ENCODE measurements at regions not wholly inside any gene's neighbourhood (a gene's known extent, or its start where the extent isn't known, plus 50 kb on each side); places are given as distances from the start of the nearest gene placed in this dataset.

DNA sequence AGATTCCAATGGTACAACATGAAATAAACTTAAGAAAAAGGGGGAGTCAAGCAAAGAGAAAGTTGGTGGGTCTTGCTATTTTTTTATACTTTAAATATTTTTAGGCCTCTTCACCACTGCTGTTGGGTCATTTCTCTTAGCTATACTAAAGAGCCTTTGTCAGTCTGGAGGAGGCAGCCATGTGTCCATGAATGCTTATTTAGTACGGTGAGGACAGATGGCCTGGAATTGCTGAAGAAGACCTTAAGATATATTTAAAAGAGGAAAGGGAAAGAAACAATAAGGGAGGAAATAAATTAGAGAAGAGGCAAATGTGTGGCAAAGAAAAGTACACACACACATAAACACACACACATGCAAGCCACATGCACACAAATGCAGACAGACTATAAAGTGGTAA, 560.5 kb upstream of the MEF2C start:
- no peaks in the 10 kb centered on the region for H3K9me3 ChIP-seq (ENCODE audit: insufficient read depth, low read length)
- H3K9me2 ChIP-seq (replicated peaks; ENCODE audit: insufficient read depth, low read length): no peaks in the 10 kb centered on the region
- H4K20me1 ChIP-seq (ENCODE audit: low read depth, low read length): no peaks in the 10 kb centered on the region
- no peaks in the 10 kb centered on the region for H3K79me2 ChIP-seq (ENCODE audit: insufficient read depth, low read length)
- no peak overlapping the region for H3K4me2 ChIP-seq (ENCODE audit: low read depth, low read length, poor library complexity, severe bottlenecking)
- H2AFZ ChIP-seq (ENCODE audit: low read depth, low read length, severe bottlenecking): no peak overlapping the region
- no peaks in the 10 kb centered on the region for H3F3A ChIP-seq (ENCODE audit: insufficient read depth)
- no peaks in the 10 kb centered on the region for H3K36me3 ChIP-seq (ENCODE audit: low read length)
- H3K27me3 ChIP-seq (ENCODE audit: low read length): no peaks in the 10 kb centered on the region
- no peak overlapping the region for H3K9ac ChIP-seq (ENCODE audit: low read length)
- H3K27ac ChIP-seq (ENCODE audit: low read depth, low read length): no peak overlapping the region
- TF ChIP-seq EZH2phosphoT487 (conservative IDR thresholded peaks at IDR 0.05; ENCODE audit: low read length): no peak
- TF ChIP-seq, protein P1, sequence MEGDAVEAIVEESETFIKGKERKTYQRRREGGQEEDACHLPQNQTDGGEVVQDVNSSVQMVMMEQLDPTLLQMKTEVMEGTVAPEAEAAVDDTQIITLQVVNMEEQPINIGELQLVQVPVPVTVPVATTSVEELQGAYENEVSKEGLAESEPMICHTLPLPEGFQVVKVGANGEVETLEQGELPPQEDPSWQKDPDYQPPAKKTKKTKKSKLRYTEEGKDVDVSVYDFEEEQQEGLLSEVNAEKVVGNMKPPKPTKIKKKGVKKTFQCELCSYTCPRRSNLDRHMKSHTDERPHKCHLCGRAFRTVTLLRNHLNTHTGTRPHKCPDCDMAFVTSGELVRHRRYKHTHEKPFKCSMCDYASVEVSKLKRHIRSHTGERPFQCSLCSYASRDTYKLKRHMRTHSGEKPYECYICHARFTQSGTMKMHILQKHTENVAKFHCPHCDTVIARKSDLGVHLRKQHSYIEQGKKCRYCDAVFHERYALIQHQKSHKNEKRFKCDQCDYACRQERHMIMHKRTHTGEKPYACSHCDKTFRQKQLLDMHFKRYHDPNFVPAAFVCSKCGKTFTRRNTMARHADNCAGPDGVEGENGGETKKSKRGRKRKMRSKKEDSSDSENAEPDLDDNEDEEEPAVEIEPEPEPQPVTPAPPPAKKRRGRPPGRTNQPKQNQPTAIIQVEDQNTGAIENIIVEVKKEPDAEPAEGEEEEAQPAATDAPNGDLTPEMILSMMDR (IDR thresholded peaks at IDR 0.05; ENCODE audit: insufficient read depth, low read length, poor library complexity, severe bottlenecking): no peak
- H3K4me3 ChIP-seq (ENCODE audit: insufficient read depth, low read length, poor library complexity, severe bottlenecking): no peak overlapping the region

DNA sequence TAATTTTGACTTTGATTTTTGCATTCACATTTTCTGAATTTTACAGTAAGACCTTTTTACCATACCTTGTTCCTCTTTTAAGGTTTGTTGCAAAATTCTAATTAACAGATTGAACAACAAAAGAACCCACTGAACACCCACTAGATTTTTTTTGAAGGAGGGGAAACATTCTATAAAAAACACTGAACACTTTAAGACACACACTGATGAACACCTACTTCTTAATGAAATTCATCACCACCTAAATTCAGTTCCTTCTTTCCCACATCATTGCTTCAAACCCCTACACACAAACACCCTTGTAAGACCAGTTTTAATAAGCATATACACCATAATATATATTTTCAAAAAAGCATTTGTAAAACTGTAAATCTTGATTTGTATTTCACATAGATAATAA, 559.0 kb upstream of the MEF2C start:
- no peaks in the 10 kb centered on the region for H4K20me1 ChIP-seq (ENCODE audit: low read depth, low read length)
- H2AFZ ChIP-seq (ENCODE audit: low read depth, low read length, severe bottlenecking): no peak overlapping the region
- no peak overlapping the region for H3K4me2 ChIP-seq (ENCODE audit: low read depth, low read length, poor library complexity, severe bottlenecking)
- H3K9ac ChIP-seq (ENCODE audit: low read length): no peak overlapping the region
- no peak overlapping the region for H3K27ac ChIP-seq (ENCODE audit: low read depth, low read length)
- H3K9me3 ChIP-seq (ENCODE audit: insufficient read depth, low read length): no peaks in the 10 kb centered on the region
- H3K27me3 ChIP-seq (ENCODE audit: low read length): no peaks in the 10 kb centered on the region
- H3F3A ChIP-seq (ENCODE audit: insufficient read depth): no peaks in the 10 kb centered on the region
- no peaks in the 10 kb centered on the region for H3K9me2 ChIP-seq (replicated peaks; ENCODE audit: insufficient read depth, low read length)
- no peak overlapping the region for H3K4me3 ChIP-seq (ENCODE audit: insufficient read depth, low read length, poor library complexity, severe bottlenecking)
- no peaks in the 10 kb centered on the region for H3K36me3 ChIP-seq (ENCODE audit: low read length)
- TF ChIP-seq, protein P1 (IDR thresholded peaks at IDR 0.05; ENCODE audit: insufficient read depth, low read length, poor library complexity, severe bottlenecking): no peak
- TF ChIP-seq EZH2phosphoT487 (conservative IDR thresholded peaks at IDR 0.05; ENCODE audit: low read length): no peak
- H3K79me2 ChIP-seq (ENCODE audit: insufficient read depth, low read length): no peaks in the 10 kb centered on the region

DNA sequence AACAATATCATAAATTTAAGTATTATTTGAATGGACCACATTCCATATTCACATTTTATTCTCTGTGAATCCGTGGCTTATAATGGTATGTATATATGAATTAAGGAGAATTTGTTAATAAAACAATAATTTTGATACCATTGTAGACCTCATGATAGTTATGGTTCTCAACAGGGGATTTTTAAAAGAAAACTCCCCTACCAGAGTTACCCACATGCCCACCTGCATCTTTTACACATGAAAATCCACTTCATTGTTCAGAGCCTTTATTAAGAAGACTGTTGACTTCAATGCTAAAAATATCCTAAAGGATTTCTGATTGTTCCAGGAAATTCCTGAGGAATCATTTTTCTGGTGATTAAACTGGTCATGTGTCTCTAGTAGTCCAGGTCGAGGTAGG, 557.7 kb upstream of the MEF2C start:
- H3K27ac ChIP-seq (ENCODE audit: low read depth, low read length): no peak overlapping the region
- no peaks in the 10 kb centered on the region for H3K79me2 ChIP-seq (ENCODE audit: insufficient read depth, low read length)
- H3K9me2 ChIP-seq (replicated peaks; ENCODE audit: insufficient read depth, low read length): no peaks in the 10 kb centered on the region
- no peaks in the 10 kb centered on the region for H3K27me3 ChIP-seq (ENCODE audit: low read length)
- no peak for TF ChIP-seq EZH2phosphoT487 (conservative IDR thresholded peaks at IDR 0.05; ENCODE audit: low read length)
- TF ChIP-seq, protein P1 (IDR thresholded peaks at IDR 0.05; ENCODE audit: insufficient read depth, low read length, poor library complexity, severe bottlenecking): no peak
- no peaks in the 10 kb centered on the region for H4K20me1 ChIP-seq (ENCODE audit: low read depth, low read length)
- no peak overlapping the region for H3K4me3 ChIP-seq (ENCODE audit: insufficient read depth, low read length, poor library complexity, severe bottlenecking)
- no peak overlapping the region for H3K4me2 ChIP-seq (ENCODE audit: low read depth, low read length, poor library complexity, severe bottlenecking)
- no peak overlapping the region for H2AFZ ChIP-seq (ENCODE audit: low read depth, low read length, severe bottlenecking)
- no peaks in the 10 kb centered on the region for H3K36me3 ChIP-seq (ENCODE audit: low read length)
- no peaks in the 10 kb centered on the region for H3F3A ChIP-seq (ENCODE audit: insufficient read depth)
- H3K9ac ChIP-seq (ENCODE audit: low read length): no peak overlapping the region
- no peaks in the 10 kb centered on the region for H3K9me3 ChIP-seq (ENCODE audit: insufficient read depth, low read length)

Data from SU-DHL-6 (cell line).